ENCODE measurements at regions not wholly inside any gene's neighbourhood (a gene's known extent, or its start where the extent isn't known, plus 50 kb on each side); places are given as distances from the start of the nearest gene placed in this dataset.

GRCh38 chr10:42491801-42492200 lies 146.6 kb downstream of the ZNF33B start:
- Histone ChIP-seq H2AFZ (ENCODE audit: low read length) (no peak overlapping the region), H3K27me3 (ENCODE audit: control insufficient read depth, insufficient read depth, low read length) (no peaks in the 10 kb centered on the region), H3K36me3 (ENCODE audit: control insufficient read depth, insufficient read depth, low read length) (no peaks in the 10 kb centered on the region), H3K27ac (ENCODE audit: insufficient read depth, low read length) (no peak overlapping the region), H3K4me2 (ENCODE audit: extremely low read depth, insufficient read depth, low read length) (no peak overlapping the region), H3K4me1 (ENCODE audit: control insufficient read depth, extremely low read depth, insufficient read depth, low read length) (no peaks in the 10 kb centered on the region), H3K9ac (ENCODE audit: insufficient read depth, low read length) (no peak overlapping the region), H3K79me2 (ENCODE audit: control insufficient read depth, insufficient read depth, low read length) (no peaks in the 10 kb centered on the region), H3K4me3 (replicated peaks in 1 of 4; ENCODE audit: control extremely low read depth in 1 of 4, insufficient read depth in 1 of 4, low read depth in 3 of 4, low read length in 4 of 4) (no peak overlapping the region), H3K9me3 (ENCODE audit: control insufficient read depth, insufficient read depth, low read depth, low read length) (no peaks in the 10 kb centered on the region), H4K20me1 (ENCODE audit: control insufficient read depth, extremely low read depth, insufficient read depth, low read length) (no peaks in the 10 kb centered on the region)
- TF ChIP-seq EZH2 (IDR thresholded peaks at IDR 0.05; ENCODE audit: low read length, missing control alignments) (no peak), CTCF (conservative IDR thresholded peaks at IDR 0.05 in 1 of 2, IDR thresholded peaks at IDR 0.05 in 1 of 2; ENCODE audit: low read depth in 1 of 2, low read length in 2 of 2) (no peak)
- no peak for DNase-seq (ENCODE audit: low read depth in 2 of 2)

- Histone ChIP-seq H3K27ac (ENCODE audit: insufficient read depth, low read length) (no peak overlapping the region), H3K27me3 (ENCODE audit: control insufficient read depth, insufficient read depth, low read length) (no peaks in the 10 kb centered on the region), H3K36me3 (ENCODE audit: control insufficient read depth, insufficient read depth, low read length) (no peaks in the 10 kb centered on the region), H4K20me1 (ENCODE audit: control insufficient read depth, extremely low read depth, insufficient read depth, low read length) (no peaks in the 10 kb centered on the region), H2AFZ (ENCODE audit: low read length) (no peak overlapping the region), H3K4me1 (ENCODE audit: control insufficient read depth, extremely low read depth, insufficient read depth, low read length) (no peaks in the 10 kb centered on the region), H3K4me3 (replicated peaks in 1 of 4; ENCODE audit: control extremely low read depth in 1 of 4, insufficient read depth in 1 of 4, low read depth in 3 of 4, low read length in 4 of 4) (no peak overlapping the region), H3K9me3 (ENCODE audit: control insufficient read depth, insufficient read depth, low read depth, low read length) (no peaks in the 10 kb centered on the region), H3K79me2 (ENCODE audit: control insufficient read depth, insufficient read depth, low read length) (no peaks in the 10 kb centered on the region), H3K9ac (ENCODE audit: insufficient read depth, low read length) (no peak overlapping the region), H3K4me2 (ENCODE audit: extremely low read depth, insufficient read depth, low read length) (no peak overlapping the region)
- DNase-seq (ENCODE audit: low read depth in 2 of 2), result peak; percentile 9 to 13
- no peak for TF ChIP-seq CTCF (conservative IDR thresholded peaks at IDR 0.05 in 1 of 2, IDR thresholded peaks at IDR 0.05 in 1 of 2; ENCODE audit: low read depth in 1 of 2, low read length in 2 of 2)
- no peak for TF ChIP-seq EZH2 (IDR thresholded peaks at IDR 0.05; ENCODE audit: low read length, missing control alignments)
Observed at GRCh38 chr10:42491001-42491592, 147.3 kb downstream of the ZNF33B start.

GRCh38 chr10:42490368-42490767 lies 148.0 kb downstream of the ZNF33B start:
- Histone ChIP-seq H3K27ac (ENCODE audit: insufficient read depth, low read length) (no peak overlapping the region), H3K4me3 (replicated peaks in 1 of 4; ENCODE audit: control extremely low read depth in 1 of 4, insufficient read depth in 1 of 4, low read depth in 3 of 4, low read length in 4 of 4) (no peak overlapping the region), H3K4me2 (ENCODE audit: extremely low read depth, insufficient read depth, low read length) (no peak overlapping the region), H3K4me1 (ENCODE audit: control insufficient read depth, extremely low read depth, insufficient read depth, low read length) (no peaks in the 10 kb centered on the region), H3K36me3 (ENCODE audit: control insufficient read depth, insufficient read depth, low read length) (no peaks in the 10 kb centered on the region), H3K79me2 (ENCODE audit: control insufficient read depth, insufficient read depth, low read length) (no peaks in the 10 kb centered on the region), H3K9me3 (ENCODE audit: control insufficient read depth, insufficient read depth, low read depth, low read length) (no peaks in the 10 kb centered on the region), H3K9ac (ENCODE audit: insufficient read depth, low read length) (no peak overlapping the region), H2AFZ (ENCODE audit: low read length) (no peak overlapping the region), H4K20me1 (ENCODE audit: control insufficient read depth, extremely low read depth, insufficient read depth, low read length) (no peaks in the 10 kb centered on the region), H3K27me3 (ENCODE audit: control insufficient read depth, insufficient read depth, low read length) (no peaks in the 10 kb centered on the region)
- TF ChIP-seq CTCF (conservative IDR thresholded peaks at IDR 0.05 in 1 of 2, IDR thresholded peaks at IDR 0.05 in 1 of 2; ENCODE audit: low read depth in 1 of 2, low read length in 2 of 2) (no peak), EZH2 (IDR thresholded peaks at IDR 0.05; ENCODE audit: low read length, missing control alignments) (no peak)
- DNase-seq (ENCODE audit: low read depth in 2 of 2), result no peak

Data from fibroblast of lung (primary cell).